ENCODE measurements at regions not wholly inside any gene's neighbourhood (a gene's known extent, or its start where the extent isn't known, plus 50 kb on each side); places are given as distances from the start of the nearest gene placed in this dataset.

- no peaks in the 10 kb centered on the region for H3K36me3 Mint-ChIP-seq (ENCODE audit: insufficient read depth in 2 of 2)
- ATAC-seq (replicated peaks in 1 of 2) = no peak
- H3K27me3 Mint-ChIP-seq (ENCODE audit: low read depth) = no peaks in the 10 kb centered on the region
- H3K9me3 Mint-ChIP-seq = peaks cover 1 to 6% of the 10 kb centered on the region in 2 donors
- H3K4me3 Mint-ChIP-seq = no peak overlapping the region
- no peak for DNase-seq
- H3K27ac Mint-ChIP-seq = no peak overlapping the region
- no peaks in the 10 kb centered on the region for H3K4me1 Mint-ChIP-seq (ENCODE audit: low read depth)
Measured at GRCh38 chr4:175562111-175562510, 250.0 kb downstream of the GPM6A start.

- H3K36me3 Mint-ChIP-seq (ENCODE audit: insufficient read depth in 2 of 2) = no peaks in the 10 kb centered on the region
- no peak for ATAC-seq (replicated peaks in 1 of 2)
- no peaks in the 10 kb centered on the region for H3K4me1 Mint-ChIP-seq (ENCODE audit: low read depth)
Measured at GRCh38 chr4:175562542-175562941, 249.5 kb downstream of the GPM6A start.

More at GRCh38 chr4:175562542-175562941, 249.5 kb downstream of the GPM6A start:
- Mint-ChIP-seq H3K27ac (no peak overlapping the region), H3K4me3 (no peak overlapping the region), H3K9me3 (peaks cover 1 to 6% of the 10 kb centered on the region in 2 donors), H3K27me3 (ENCODE audit: low read depth) (no peaks in the 10 kb centered on the region)
- no peak for DNase-seq
